Loucy (cell line): ENCODE measurements at regions not wholly inside any gene's neighbourhood (a gene's known extent, or its start where the extent isn't known, plus 50 kb on each side); places are given as distances from the start of the nearest gene placed in this dataset.

Experiments
- H2AFZ ChIP-seq: fragments of 200-600 bp; sonication (generic); 2 replicates; pipeline ENCODE4 v1.6.0; 2016; ENCODE audit warnings: antibody characterized with exemption, mild to moderate bottlenecking, low read length, moderate library complexity
- H3F3A ChIP-seq: fragments of 200-600 bp; 2 replicates; pipeline ENCODE4 v1.6.0; 2016; ENCODE audit warnings: antibody characterized with exemption, low read depth, mild to moderate bottlenecking
- H3K27me3 ChIP-seq: fragments of 200-600 bp; sonication (generic); 2 replicates; pipeline ENCODE4 v1.6.1; 2014; ENCODE audit warnings: low read length, mild to moderate bottlenecking; ENCODE audit not compliant: insufficient read depth, poor library complexity, severe bottlenecking
- H3K36me3 ChIP-seq: fragments of 200-600 bp; sonication (generic); 2 replicates; pipeline ENCODE4 v1.6.1; 2016; ENCODE audit warnings: low read length; ENCODE audit not compliant: insufficient read depth
- H3K4me1 ChIP-seq: fragments of 200-600 bp; sonication (generic); 2 replicates; pipeline ENCODE4 v1.5.1; 2014; ENCODE audit warnings: low read length, mild to moderate bottlenecking; ENCODE audit not compliant: insufficient read depth, poor library complexity, severe bottlenecking
- H3K4me2 ChIP-seq: fragments of 200-600 bp; sonication (generic); 2 replicates; pipeline ENCODE4 v1.6.0; 2014; ENCODE audit warnings: antibody characterized with exemption, low read length, low read depth, mild to moderate bottlenecking; ENCODE audit not compliant: poor library complexity, severe bottlenecking
- H3K4me3 ChIP-seq: fragments of 200-600 bp; sonication (generic); 2 replicates; pipeline ENCODE4 v1.5.1; 2014; ENCODE audit warnings: low read length, mild to moderate bottlenecking, mixed read lengths; ENCODE audit not compliant: poor library complexity, severe bottlenecking
- H3K79me2 ChIP-seq: fragments of 200-600 bp; sonication (generic); 2 replicates; pipeline ENCODE4 v1.6.1; 2014; ENCODE audit warnings: low read length; ENCODE audit not compliant: insufficient read depth
- H3K9ac ChIP-seq: fragments of 200-600 bp; sonication (generic); 2 replicates; pipeline ENCODE4 v1.6.0; 2014; ENCODE audit warnings: mild to moderate bottlenecking, low read depth, low read length, moderate library complexity; ENCODE audit not compliant: poor library complexity, severe bottlenecking
- H3K9me2 ChIP-seq: fragments of 200-600 bp; sonication (generic); replicated peaks from 2 replicates; pipeline ENCODE4 v1.6.1; 2016; ENCODE audit warnings: low read depth, low read length, mixed read lengths
- H3K9me3 ChIP-seq: fragments of 200-600 bp; sonication (generic); 2 replicates; pipeline ENCODE4 v1.6.1; 2014; ENCODE audit warnings: mild to moderate bottlenecking, antibody characterized with exemption, low read length, low read depth; ENCODE audit not compliant: insufficient read depth
- H4K20me1 ChIP-seq: fragments of 200-600 bp; sonication (generic); 2 replicates; pipeline ENCODE4 v1.6.0; 2014; ENCODE audit warnings: antibody characterized with exemption, low read length, mild to moderate bottlenecking; ENCODE audit not compliant: insufficient read depth, poor library complexity, severe bottlenecking
- EZH2phosphoT487 ChIP-seq: fragments of 200-600 bp; IDR thresholded peaks from 2 replicates; pipeline ENCODE4 v1.6.1; 2018; ENCODE audit warnings: antibody characterized with exemption, mild to moderate bottlenecking, moderate library complexity, borderline replicate concordance
- TF ChIP-seq, protein P1 (sequence below): fragments of 200-600 bp; sonication (generic); conservative IDR thresholded peaks from 2 replicates; pipeline ENCODE4 v1.5.1; 2014; ENCODE audit warnings: mild to moderate bottlenecking, antibody characterized with exemption, low read length

- Histone ChIP-seq H3F3A (no peaks in the 10 kb centered on the region), H3K9ac (no peak overlapping the region), H3K36me3 (no peaks in the 10 kb centered on the region), H3K4me3 (no peak overlapping the region), H3K4me1 (no peaks in the 10 kb centered on the region), H4K20me1 (no peaks in the 10 kb centered on the region), H3K9me2 (no peaks in the 10 kb centered on the region), H2AFZ (no peak overlapping the region), H3K27me3 (peaks cover 5% of the 10 kb centered on the region), H3K79me2 (no peaks in the 10 kb centered on the region), H3K4me2 (no peak overlapping the region), H3K9me3 (no peaks in the 10 kb centered on the region)
- no peak for TF ChIP-seq EZH2phosphoT487
These were observed 173.4 kb upstream of the PSMD7 start for GRCh38 chr16:74123195-74123594.

DNA sequence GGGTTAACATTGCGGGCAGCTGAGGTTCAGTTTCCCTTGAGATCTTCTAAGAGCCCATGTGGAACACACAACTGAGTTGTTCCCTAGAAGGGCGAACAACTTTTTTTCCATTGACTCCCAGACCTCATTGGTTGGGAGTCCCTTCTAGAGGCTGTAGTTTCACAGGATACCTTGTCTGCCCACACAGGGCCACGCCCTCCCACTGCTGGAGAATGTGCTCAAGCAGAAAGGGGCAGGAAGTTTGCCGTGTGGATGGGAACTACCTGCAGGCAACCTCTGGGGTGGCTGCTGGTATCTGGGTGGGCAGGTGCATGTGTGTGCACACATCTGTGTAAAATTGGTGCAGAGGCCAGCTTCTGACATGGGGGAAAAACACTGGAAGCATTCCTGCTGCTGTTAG, 178.8 kb upstream of the PSMD7 start:
- H2AFZ ChIP-seq = no peak overlapping the region

DNA sequence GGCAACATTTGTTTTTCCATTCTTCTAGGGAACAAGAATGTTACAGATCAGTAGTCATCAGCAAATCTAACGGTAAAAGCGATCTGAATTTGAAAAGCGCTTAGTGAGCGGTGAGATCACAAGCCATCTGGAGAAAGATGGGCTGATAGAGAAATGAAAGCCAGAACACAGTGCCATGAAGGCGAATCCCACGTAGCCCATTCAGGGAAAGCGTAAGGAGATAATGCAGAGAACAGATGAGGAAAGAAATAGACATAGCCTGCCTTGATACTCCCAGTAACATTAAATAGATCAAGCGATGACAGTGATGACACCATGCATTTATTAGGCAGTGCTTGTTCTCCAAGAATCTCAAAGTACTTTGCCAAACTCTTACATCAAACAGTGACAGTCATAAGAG, 183.1 kb upstream of the PSMD7 start:
- H3K9me3 ChIP-seq = no peaks in the 10 kb centered on the region
- H3K9me2 ChIP-seq = no peaks in the 10 kb centered on the region
- H3K4me1 ChIP-seq = no peaks in the 10 kb centered on the region
- H3K79me2 ChIP-seq = no peaks in the 10 kb centered on the region
- H4K20me1 ChIP-seq = no peaks in the 10 kb centered on the region
- no peak overlapping the region for H2AFZ ChIP-seq
- no peaks in the 10 kb centered on the region for H3F3A ChIP-seq
- H3K4me3 ChIP-seq = no peak overlapping the region
- TF ChIP-seq, protein P1, sequence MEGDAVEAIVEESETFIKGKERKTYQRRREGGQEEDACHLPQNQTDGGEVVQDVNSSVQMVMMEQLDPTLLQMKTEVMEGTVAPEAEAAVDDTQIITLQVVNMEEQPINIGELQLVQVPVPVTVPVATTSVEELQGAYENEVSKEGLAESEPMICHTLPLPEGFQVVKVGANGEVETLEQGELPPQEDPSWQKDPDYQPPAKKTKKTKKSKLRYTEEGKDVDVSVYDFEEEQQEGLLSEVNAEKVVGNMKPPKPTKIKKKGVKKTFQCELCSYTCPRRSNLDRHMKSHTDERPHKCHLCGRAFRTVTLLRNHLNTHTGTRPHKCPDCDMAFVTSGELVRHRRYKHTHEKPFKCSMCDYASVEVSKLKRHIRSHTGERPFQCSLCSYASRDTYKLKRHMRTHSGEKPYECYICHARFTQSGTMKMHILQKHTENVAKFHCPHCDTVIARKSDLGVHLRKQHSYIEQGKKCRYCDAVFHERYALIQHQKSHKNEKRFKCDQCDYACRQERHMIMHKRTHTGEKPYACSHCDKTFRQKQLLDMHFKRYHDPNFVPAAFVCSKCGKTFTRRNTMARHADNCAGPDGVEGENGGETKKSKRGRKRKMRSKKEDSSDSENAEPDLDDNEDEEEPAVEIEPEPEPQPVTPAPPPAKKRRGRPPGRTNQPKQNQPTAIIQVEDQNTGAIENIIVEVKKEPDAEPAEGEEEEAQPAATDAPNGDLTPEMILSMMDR = no peak
- no peak for TF ChIP-seq EZH2phosphoT487
- no peak overlapping the region for H3K9ac ChIP-seq
- H3K27me3 ChIP-seq = no peaks in the 10 kb centered on the region
- H3K4me2 ChIP-seq = no peak overlapping the region
- H3K36me3 ChIP-seq = no peaks in the 10 kb centered on the region

More for the DNA sequence above, 178.8 kb upstream of the PSMD7 start:
- Histone ChIP-seq H3K27me3 (no peaks in the 10 kb centered on the region), H3K36me3 (no peaks in the 10 kb centered on the region), H3K4me2 (no peak overlapping the region), H4K20me1 (no peaks in the 10 kb centered on the region), H3K9me2 (no peaks in the 10 kb centered on the region), H3F3A (no peaks in the 10 kb centered on the region), H3K79me2 (no peaks in the 10 kb centered on the region), H3K9ac (no peak overlapping the region), H3K9me3 (no peaks in the 10 kb centered on the region), H3K4me3 (no peak overlapping the region), H3K4me1 (no peaks in the 10 kb centered on the region)
- TF ChIP-seq EZH2phosphoT487 = no peak
- TF ChIP-seq, protein P1 = no peak

GRCh38 chr16:74111456-74111982, 185.1 kb upstream of the PSMD7 start:
- TF ChIP-seq, protein P1 = no peak
- TF ChIP-seq EZH2phosphoT487 = no peak
- Histone ChIP-seq H3K9ac (no peak overlapping the region), H3K4me1 (no peaks in the 10 kb centered on the region), H3K27me3 (no peaks in the 10 kb centered on the region), H3K79me2 (no peaks in the 10 kb centered on the region), H3K36me3 (no peaks in the 10 kb centered on the region), H3K9me3 (no peaks in the 10 kb centered on the region), H3K9me2 (no peaks in the 10 kb centered on the region), H2AFZ (no peak overlapping the region), H4K20me1 (no peaks in the 10 kb centered on the region), H3F3A (no peaks in the 10 kb centered on the region), H3K4me3 (no peak overlapping the region), H3K4me2 (no peak overlapping the region)
